Neural cell (in vitro differentiated cells): ENCODE measurements at regions not wholly inside any gene's neighbourhood (a gene's known extent, or its start where the extent isn't known, plus 50 kb on each side); places are given as distances from the start of the nearest gene placed in this dataset.
"Not testable (repeated sequence)": the region's sequence is repeated elsewhere in the genome, so short reads cannot be mapped to it uniquely, and the experiment has no call there.

Experiments used
- H2AFZ ChIP-seq: fragments of 200-600, 300-800 bp; sonication (generic), shearing (Covaris generic); 2 replicates; pipeline ENCODE4 v1.6.0; 2014; ENCODE audit warnings: low read depth, mild to moderate bottlenecking, antibody characterized with exemption, low read length, moderate library complexity
- H3F3A ChIP-seq: fragments of 200-600 bp; shearing (Covaris generic); 2 replicates; pipeline ENCODE4 v1.6.1; 2016; ENCODE audit warnings: mild to moderate bottlenecking, moderate library complexity, mixed read lengths, antibody characterized with exemption, low read length; ENCODE audit not compliant: insufficient read depth, poor library complexity, severe bottlenecking
- H3K27ac ChIP-seq: fragments of 200-600, 300-800 bp; sonication (generic), shearing (Covaris generic); 2 replicates; pipeline ENCODE4 v1.5.1; 2014; ENCODE audit warnings: mild to moderate bottlenecking, low read length, moderate library complexity
- H3K27me3 ChIP-seq: fragments of 300-800, 200-600 bp; sonication (generic), shearing (Covaris generic); 2 replicates; pipeline ENCODE4 v1.6.0; 2014; ENCODE audit warnings: mild to moderate bottlenecking, low read depth, low read length, moderate library complexity; ENCODE audit not compliant: insufficient read depth
- H3K36me3 ChIP-seq: fragments of 300-800, 200-600 bp; sonication (generic), shearing (Covaris generic); 2 replicates; pipeline ENCODE4 v1.5.1; 2014; ENCODE audit warnings: mild to moderate bottlenecking, antibody characterized with exemption, low read length, moderate library complexity; ENCODE audit not compliant: insufficient read depth
- H3K4me2 ChIP-seq: fragments of 300-800, 200-600 bp; sonication (generic), shearing (Covaris generic); 2 replicates; pipeline ENCODE4 v1.6.0; 2014; ENCODE audit warnings: mild to moderate bottlenecking, low read length
- H3K4me3 ChIP-seq: fragments of 300-800, 200-600 bp; sonication (generic), shearing (Covaris generic); 2 replicates; pipeline ENCODE4 v1.5.1; 2014; ENCODE audit warnings: mild to moderate bottlenecking, low read length, moderate library complexity
- H3K79me2 ChIP-seq: fragments of 200-600 bp; shearing (Covaris generic); replicated peaks from 2 replicates; pipeline ENCODE4 v1.6.0; 2014; ENCODE audit warnings: mild to moderate bottlenecking, low read length, moderate library complexity; ENCODE audit not compliant: insufficient read depth
- H3K9ac ChIP-seq: fragments of 300-800, 200-600 bp; sonication (generic), shearing (Covaris generic); 2 replicates; pipeline ENCODE4 v1.6.1; 2016; ENCODE audit warnings: mild to moderate bottlenecking, low read length, mixed read lengths
- H3K9me2 ChIP-seq: fragments of 200-600 bp; shearing (Covaris generic); 2 replicates; pipeline ENCODE4 v1.6.1; 2016; ENCODE audit warnings: mild to moderate bottlenecking, low read length, mixed read lengths; ENCODE audit not compliant: insufficient read depth
- H3K9me3 ChIP-seq: fragments of 200-600, 300-800 bp; sonication (generic), shearing (Covaris generic); 2 replicates; pipeline ENCODE4 v1.6.1; 2016; ENCODE audit warnings: mild to moderate bottlenecking, mixed run types, low read length, moderate library complexity, mixed read lengths
- H4K20me1 ChIP-seq: fragments of 200-600 bp; shearing (Covaris generic); 2 replicates; pipeline ENCODE4 v1.6.1; 2016; ENCODE audit warnings: mild to moderate bottlenecking, mixed run types; ENCODE audit not compliant: insufficient read depth
- CTCF ChIP-seq: fragments of 450-650 bp; IDR thresholded peaks from 2 replicates; pipeline ENCODE4 v1.5.1; 2014; ENCODE audit warnings: antibody characterized with exemption, mild to moderate bottlenecking, moderate library complexity; ENCODE audit not compliant: poor library complexity, severe bottlenecking
- EP300 ChIP-seq: fragments of 450-650 bp; conservative IDR thresholded peaks from 2 replicates; pipeline ENCODE4 v1.6.1; 2014; ENCODE audit warnings: antibody characterized with exemption, mild to moderate bottlenecking, moderate library complexity; ENCODE audit not compliant: poor library complexity, severe bottlenecking
- EZH2 ChIP-seq: fragments of 200-600, 300-800 bp; shearing (Covaris generic), sonication (generic); IDR thresholded peaks from 2 replicates; pipeline ENCODE4 v1.6.1; 2014; ENCODE audit warnings: antibody characterized with exemption, low read length, borderline replicate concordance, mild to moderate bottlenecking; ENCODE audit not compliant: insufficient read depth, poor library complexity, severe bottlenecking
- MXI1 ChIP-seq: fragments of 450-650 bp; conservative IDR thresholded peaks from 2 replicates; pipeline ENCODE4 v1.6.1; 2014; ENCODE audit warnings: antibody characterized with exemption, mild to moderate bottlenecking; ENCODE audit not compliant: poor library complexity, severe bottlenecking
- POLR2AphosphoS5 ChIP-seq: IDR thresholded peaks from 2 replicates; pipeline ENCODE4 v1.6.1; 2012
- RAD21 ChIP-seq: fragments of 450-650 bp; conservative IDR thresholded peaks from 2 replicates; pipeline ENCODE4 v1.6.1; 2014; ENCODE audit warnings: antibody characterized with exemption, mild to moderate bottlenecking, moderate library complexity
- REST ChIP-seq: IDR thresholded peaks from 2 replicates; pipeline ENCODE4 v1.6.1; 2012; ENCODE audit warnings: borderline replicate concordance
- SMC3 ChIP-seq: fragments of 450-650 bp; conservative IDR thresholded peaks from 2 replicates; pipeline ENCODE4 v1.6.1; 2014; ENCODE audit warnings: antibody characterized with exemption, mild to moderate bottlenecking, moderate library complexity; ENCODE audit not compliant: poor library complexity
- TAF1 ChIP-seq: IDR thresholded peaks from 2 replicates; pipeline ENCODE4 v1.6.1; 2012; ENCODE audit warnings: low read depth

GRCh38 chr1:47599777-47600176 is 161.9 kb downstream of the FOXD2 start:
- TF ChIP-seq SMC3 (no peak), EP300 (no peak), CTCF (no peak), TAF1 (no peak), REST (no peak), MXI1 (no peak), RAD21 (no peak), EZH2 (no peak), POLR2AphosphoS5 (no peak)
- H3K27me3 ChIP-seq, result no peaks in the 10 kb centered on the region
- H4K20me1 ChIP-seq, result no peaks in the 10 kb centered on the region
- no peak overlapping the region for H3K9ac ChIP-seq
- no peaks in the 10 kb centered on the region for H3K9me3 ChIP-seq
- H3K9me2 ChIP-seq, result no peaks in the 10 kb centered on the region
- H2AFZ ChIP-seq, result no peak overlapping the region
- H3F3A ChIP-seq, result no peaks in the 10 kb centered on the region
- no peak overlapping the region for H3K27ac ChIP-seq
- no peak overlapping the region for H3K4me3 ChIP-seq
- H3K79me2 ChIP-seq, result no peaks in the 10 kb centered on the region
- H3K4me2 ChIP-seq, result no peak overlapping the region
- no peaks in the 10 kb centered on the region for H3K36me3 ChIP-seq

- not testable (repeated sequence) for H3K9ac ChIP-seq, H4K20me1 ChIP-seq, H2AFZ ChIP-seq, H3K4me2 ChIP-seq, H3K9me3 ChIP-seq, H3K36me3 ChIP-seq, H3K27me3 ChIP-seq, H3F3A ChIP-seq, H3K79me2 ChIP-seq, H3K9me2 ChIP-seq, H3K4me3 ChIP-seq, H3K27ac ChIP-seq
Measured at GRCh38 chr1:47602491-47602890, 164.6 kb downstream of the FOXD2 start.

GRCh38 chr1:47604869-47605268 is 167.0 kb downstream of the FOXD2 start:
- H4K20me1 ChIP-seq, H3K27me3 ChIP-seq, H3K9ac ChIP-seq: not testable (repeated sequence)

More at GRCh38 chr1:47604869-47605268, 167.0 kb downstream of the FOXD2 start:
- not testable (repeated sequence) for H3K27ac ChIP-seq, H3K4me3 ChIP-seq, H3K36me3 ChIP-seq, H3F3A ChIP-seq, H3K79me2 ChIP-seq, H3K4me2 ChIP-seq, H2AFZ ChIP-seq, H3K9me3 ChIP-seq, H3K9me2 ChIP-seq
